ENCODE measurements at regions not wholly inside any gene's neighbourhood (a gene's known extent, or its start where the extent isn't known, plus 50 kb on each side); places are given as distances from the start of the nearest gene placed in this dataset.
"Not testable (repeated sequence)": the region's sequence is repeated elsewhere in the genome, so short reads cannot be mapped to it uniquely, and the experiment has no call there.

GRCh38 chr2:133624551-133624950 lies 56.3 kb upstream of the NCKAP5 start:
- DNase-seq, result no peak

- DNase-seq, result no peak
Observed at GRCh38 chr2:133627741-133628140, 59.5 kb upstream of the NCKAP5 start.

- DNase-seq, result no peak
Observed at GRCh38 chr2:133633309-133633708, 65.0 kb upstream of the NCKAP5 start.

GRCh38 chr2:133633881-133634409 lies 65.7 kb upstream of the NCKAP5 start:
- DNase-seq, result no peak

- no peak for DNase-seq
Observed at GRCh38 chr2:133635131-133635530, 66.9 kb upstream of the NCKAP5 start.

- DNase-seq, result no peak
Observed at GRCh38 chr2:133636287-133636686, 68.0 kb upstream of the NCKAP5 start.

- no peak for DNase-seq
Observed at GRCh38 chr2:133640103-133640502, 71.8 kb upstream of the NCKAP5 start.

GRCh38 chr2:133641497-133641896 lies 73.2 kb upstream of the NCKAP5 start:
- DNase-seq, result peak; percentile 38

- DNase-seq, result no peak
Observed at GRCh38 chr2:133641942-133642725, 73.9 kb upstream of the NCKAP5 start.

- DNase-seq, result no peak
Observed at GRCh38 chr2:133642791-133643191, 74.5 kb upstream of the NCKAP5 start.

- no peak for DNase-seq
Observed at GRCh38 chr2:133643863-133644262, 75.6 kb upstream of the NCKAP5 start.

- DNase-seq, result no peak
Observed at GRCh38 chr2:133644846-133645245, 76.6 kb upstream of the NCKAP5 start.

- not testable (repeated sequence) for DNase-seq
Observed at GRCh38 chr2:133647386-133647785, 79.1 kb upstream of the NCKAP5 start.

GRCh38 chr2:133651861-133652260 lies 83.6 kb upstream of the NCKAP5 start:
- no peak for DNase-seq

- DNase-seq, result no peak
Observed at GRCh38 chr2:133652398-133652797, 84.1 kb upstream of the NCKAP5 start.

GRCh38 chr2:133653056-133653455 lies 84.8 kb upstream of the NCKAP5 start:
- no peak for DNase-seq

GRCh38 chr2:133654949-133655348 lies 86.7 kb upstream of the NCKAP5 start:
- no peak for DNase-seq

- no peak for DNase-seq
Observed at GRCh38 chr2:133655610-133656009, 87.3 kb upstream of the NCKAP5 start.

GRCh38 chr2:133657591-133657990 lies 89.3 kb upstream of the NCKAP5 start:
- no peak for DNase-seq

- DNase-seq, result no peak
Observed at GRCh38 chr2:133658020-133658903, 90.0 kb upstream of the NCKAP5 start.

- no peak for DNase-seq
Observed at GRCh38 chr2:133660510-133660909, 92.2 kb upstream of the NCKAP5 start.

GRCh38 chr2:133661392-133661791 lies 93.1 kb upstream of the NCKAP5 start:
- DNase-seq, result no peak

- no peak for DNase-seq
Observed at GRCh38 chr2:133666621-133667020, 98.4 kb upstream of the NCKAP5 start.

All from occipital lobe (tissue), 1 donor.